ENCODE measurements at regions not wholly inside any gene's neighbourhood (a gene's known extent, or its start where the extent isn't known, plus 50 kb on each side); places are given as distances from the start of the nearest gene placed in this dataset.
"Not testable (repeated sequence)": the region's sequence is repeated elsewhere in the genome, so short reads cannot be mapped to it uniquely, and the experiment has no call there.

GRCh38 chr3:94406595-94406994, 343.7 kb downstream of the NSUN3 start:
- Histone ChIP-seq H3K9me3 (no peaks in the 10 kb centered on the region), H3K4me1 (no peaks in the 10 kb centered on the region), H3K27ac (no peak overlapping the region), H3K4me3 (no peak overlapping the region), H3K36me3 (no peaks in the 10 kb centered on the region), H3K27me3 (no peaks in the 10 kb centered on the region)
- intact Hi-C loops (cut with DNase I; ENCODE audit: low total_unique reads) = no loop called here
- TF ChIP-seq POLR2A (IDR thresholded peaks at IDR 0.05) (no peak), CTCF (IDR thresholded peaks at IDR 0.05) (no peak)
- DNase-seq = no peak

GRCh38 chr3:94412936-94413335, 350.1 kb downstream of the NSUN3 start:
- H3K27ac ChIP-seq; H3K9me3 ChIP-seq; H3K4me1 ChIP-seq; DNase-seq; H3K27me3 ChIP-seq; H3K4me3 ChIP-seq; H3K36me3 ChIP-seq; intact Hi-C loops (cut with DNase I; ENCODE audit: low total_unique reads): not testable (repeated sequence)

- H3K4me3 ChIP-seq = no peak overlapping the region
Observed at GRCh38 chr3:94413336-94414108, 350.7 kb downstream of the NSUN3 start.

GRCh38 chr3:94414418-94414817, 351.6 kb downstream of the NSUN3 start:
- H3K4me1 ChIP-seq = no peaks in the 10 kb centered on the region
- no peaks in the 10 kb centered on the region for H3K27me3 ChIP-seq
- no peaks in the 10 kb centered on the region for H3K9me3 ChIP-seq
- no peak overlapping the region for H3K4me3 ChIP-seq
- intact Hi-C loops (cut with DNase I; ENCODE audit: low total_unique reads) = no loop called here
- DNase-seq = no peak
- H3K36me3 ChIP-seq = no peaks in the 10 kb centered on the region
- H3K27ac ChIP-seq = no peak overlapping the region
- TF ChIP-seq CTCF (IDR thresholded peaks at IDR 0.05) = no peak
- no peak for TF ChIP-seq POLR2A (IDR thresholded peaks at IDR 0.05)

More at GRCh38 chr3:94413336-94414108, 350.7 kb downstream of the NSUN3 start:
- intact Hi-C loops (cut with DNase I; ENCODE audit: low total_unique reads) = no loop called here
- TF ChIP-seq CTCF (IDR thresholded peaks at IDR 0.05) (no peak), POLR2A (IDR thresholded peaks at IDR 0.05) (no peak)
- Histone ChIP-seq H3K27ac (no peak overlapping the region), H3K36me3 (no peaks in the 10 kb centered on the region), H3K4me1 (no peaks in the 10 kb centered on the region), H3K9me3 (no peaks in the 10 kb centered on the region), H3K27me3 (no peaks in the 10 kb centered on the region)
- no peak for DNase-seq

GRCh38 chr3:94416768-94417167, 353.9 kb downstream of the NSUN3 start:
- no peak for DNase-seq
- intact Hi-C loops (cut with DNase I; ENCODE audit: low total_unique reads) = no loop called here
- no peaks in the 10 kb centered on the region for H3K27me3 ChIP-seq
- no peaks in the 10 kb centered on the region for H3K9me3 ChIP-seq
- no peak overlapping the region for H3K27ac ChIP-seq
- no peaks in the 10 kb centered on the region for H3K4me1 ChIP-seq
- no peak for TF ChIP-seq CTCF (IDR thresholded peaks at IDR 0.05)
- TF ChIP-seq POLR2A (IDR thresholded peaks at IDR 0.05) = no peak
- no peaks in the 10 kb centered on the region for H3K36me3 ChIP-seq
- H3K4me3 ChIP-seq = no peak overlapping the region
